H9 (cell line): ENCODE measurements at regions not wholly inside any gene's neighbourhood (a gene's known extent, or its start where the extent isn't known, plus 50 kb on each side); places are given as distances from the start of the nearest gene placed in this dataset.

Experiments
- DNase-seq: peaks from one replicate; pipeline ENCODE4 v3.0.0-alpha.2; 2017
- H2AFZ ChIP-seq: one replicate; pipeline ENCODE4 v1.6.1; 2013; ENCODE audit warnings: mild to moderate bottlenecking, low read length, control low read depth, moderate library complexity
- H2AK5ac ChIP-seq: 2 replicates; pipeline ENCODE4 v1.6.1; 2013; ENCODE audit warnings: low read length, control low read depth, mixed read lengths; ENCODE audit not compliant: insufficient read length
- H2BK120ac ChIP-seq: one replicate; pipeline ENCODE4 v1.6.1; 2013; ENCODE audit warnings: low read depth, mild to moderate bottlenecking, low read length, control low read depth, inconsistent platforms; ENCODE audit not compliant: poor library complexity, severe bottlenecking
- H2BK12ac ChIP-seq: 2 replicates; pipeline ENCODE4 v1.6.1; 2013; ENCODE audit warnings: low read length, control low read depth, mixed read lengths, low read depth; ENCODE audit not compliant: insufficient read length
- H2BK15ac ChIP-seq: 2 replicates; pipeline ENCODE4 v1.6.1; 2013; ENCODE audit warnings: low read depth, low read length, control low read depth
- H2BK20ac ChIP-seq: one replicate; pipeline ENCODE4 v1.6.1; 2013; ENCODE audit warnings: low read depth, mild to moderate bottlenecking, low read length, control low read depth, inconsistent platforms; ENCODE audit not compliant: poor library complexity, severe bottlenecking
- H2BK5ac ChIP-seq: 2 replicates; pipeline ENCODE4 v1.6.1; 2013; ENCODE audit warnings: low read length, control low read depth, mixed read lengths; ENCODE audit not compliant: insufficient read length
- H3K14ac ChIP-seq: 2 replicates; pipeline ENCODE4 v1.6.1; 2013; ENCODE audit warnings: low read length, control low read depth; ENCODE audit not compliant: insufficient read depth
- H3K18ac ChIP-seq: 2 replicates; pipeline ENCODE4 v1.6.1; 2013; ENCODE audit warnings: low read depth, mild to moderate bottlenecking, mixed read lengths, low read length, control low read depth; ENCODE audit not compliant: insufficient read length
- H3K23ac ChIP-seq: 2 replicates; pipeline ENCODE4 v1.6.1; 2013; ENCODE audit warnings: low read length, control low read depth, mixed read lengths, low read depth; ENCODE audit not compliant: insufficient read length
- H3K23me2 ChIP-seq: 2 replicates; pipeline ENCODE4 v1.6.1; 2013; ENCODE audit warnings: low read depth, mild to moderate bottlenecking, mixed read lengths, low read length, control low read depth; ENCODE audit not compliant: insufficient read length, poor library complexity, severe bottlenecking
- H3K27ac ChIP-seq: 2 replicates; pipeline ENCODE4 v1.5.1; 2013; ENCODE audit warnings: low read length, control low read depth, mixed read lengths, low read depth; ENCODE audit not compliant: insufficient read length
- H3K27me3 ChIP-seq: 2 replicates; pipeline ENCODE4 v1.6.1; 2013; ENCODE audit warnings: low read length, control low read depth, inconsistent platforms; ENCODE audit not compliant: insufficient read depth
- H3K4ac ChIP-seq: 2 replicates; pipeline ENCODE4 v1.6.1; 2013; ENCODE audit warnings: low read depth, mild to moderate bottlenecking, control low read depth, inconsistent platforms, low read length, moderate library complexity
- H3K4me1 ChIP-seq: 2 replicates; pipeline ENCODE4 v1.6.1; 2013; ENCODE audit warnings: low read length, control low read depth, inconsistent platforms; ENCODE audit not compliant: insufficient read depth
- H3K4me2 ChIP-seq: 2 replicates; pipeline ENCODE4 v1.6.1; 2013; ENCODE audit warnings: low read length, control low read depth, mixed read lengths; ENCODE audit not compliant: insufficient read length, insufficient read depth
- H3K56ac ChIP-seq: 2 replicates; pipeline ENCODE4 v1.6.1; 2013; ENCODE audit warnings: low read depth, mild to moderate bottlenecking, mixed read lengths, low read length, control low read depth; ENCODE audit not compliant: insufficient read length
- H3K79me1 ChIP-seq: 2 replicates; pipeline ENCODE4 v1.6.1; 2013; ENCODE audit warnings: low read depth, mild to moderate bottlenecking, moderate library complexity, low read length, control low read depth, inconsistent platforms; ENCODE audit not compliant: insufficient read depth, poor library complexity, severe bottlenecking
- H3K79me2 ChIP-seq: 2 replicates; pipeline ENCODE4 v1.6.1; 2013; ENCODE audit warnings: low read length, control low read depth, inconsistent platforms; ENCODE audit not compliant: insufficient read depth
- H3K9ac ChIP-seq: 2 replicates; pipeline ENCODE4 v1.6.1; 2013; ENCODE audit warnings: low read length, control low read depth, mixed read lengths; ENCODE audit not compliant: insufficient read length; ENCODE audit errors: extremely low read depth
- H3K9me3 ChIP-seq: one replicate; pipeline ENCODE4 v1.6.1; 2013; ENCODE audit warnings: low read depth, low read length, inconsistent platforms; ENCODE audit not compliant: control insufficient read depth
- H3T11ph ChIP-seq: one replicate; pipeline ENCODE4 v1.6.1; 2013; ENCODE audit warnings: mild to moderate bottlenecking, low read length, control low read depth, inconsistent platforms
- H4K20me1 ChIP-seq: one replicate; pipeline ENCODE4 v1.6.1; 2013; ENCODE audit not compliant: control insufficient read depth, insufficient read length, insufficient read depth
- H4K5ac ChIP-seq: 2 replicates; pipeline ENCODE4 v1.6.1; 2013; ENCODE audit warnings: low read depth, mild to moderate bottlenecking, mixed read lengths, low read length, control low read depth; ENCODE audit not compliant: insufficient read length
- H4K8ac ChIP-seq: replicated peaks from 2 replicates; pipeline ENCODE4 v1.6.1; 2013; ENCODE audit warnings: low read length, control low read depth, mixed read lengths, low read depth; ENCODE audit not compliant: insufficient read length
- H4K91ac ChIP-seq: 2 replicates; pipeline ENCODE4 v1.6.1; 2013; ENCODE audit warnings: low read depth, mild to moderate bottlenecking, moderate library complexity, mixed read lengths, low read length, control low read depth; ENCODE audit not compliant: insufficient read length
- H3K27ac Mint-ChIP-seq, 3 experiments: 2 replicates in 2 of 3; 3 replicates in 1 of 3; pipeline ENCODE4 v1.8.0; 2020 to 2021; ENCODE audit warnings: mixed read lengths in 3 of 3, mild to moderate bottlenecking in 1 of 3, moderate library complexity in 1 of 3
- H3K27me3 Mint-ChIP-seq: 2 replicates; pipeline ENCODE4 v1.8.0; 2021; ENCODE audit warnings: low read depth, mild to moderate bottlenecking, moderate library complexity, mixed read lengths
- H3K36me3 Mint-ChIP-seq, 3 experiments: 2 replicates in 2 of 3; 3 replicates in 1 of 3; pipeline ENCODE4 v1.8.0; 2020 to 2021; ENCODE audit warnings: low read depth in 3 of 3, mixed read lengths in 3 of 3; ENCODE audit not compliant: insufficient read depth in 1 of 3
- H3K4me1 Mint-ChIP-seq, 2 experiments: 2 replicates each; pipeline ENCODE4 v1.8.0; 2020; ENCODE audit warnings: mixed read lengths in 2 of 2
- H3K4me3 Mint-ChIP-seq, 2 experiments: 2 replicates in 1 of 2; 3 replicates in 1 of 2; pipeline ENCODE4 v1.8.0; 2020 to 2021; ENCODE audit warnings: mild to moderate bottlenecking in 2 of 2, mixed read lengths in 2 of 2, moderate library complexity in 1 of 2
- H3K9me3 Mint-ChIP-seq, 2 experiments: 2 replicates in 1 of 2; 3 replicates in 1 of 2; pipeline ENCODE4 v1.8.0; 2020; ENCODE audit warnings: mild to moderate bottlenecking in 2 of 2, mixed read lengths in 2 of 2, moderate library complexity in 1 of 2
- WGBS: extraction: QIAGEN DNeasy Blood & Tissue Kit; methylation state at CpG from one replicate; pipeline ENCODE4 v1.1.7; 2013; ENCODE audit warnings: missing lambda C conversion rate, low lambda C conversion rate, mixed read lengths; ENCODE audit not compliant: insufficient read length; ENCODE audit errors: extremely low coverage; 5-methylcytosine and 5-hydroxymethylcytosine counted together
- TF ChIP-seq, protein P1 (sequence below): fragments of 200-600 bp; sonication (generic); conservative IDR thresholded peaks from 3 replicates; pipeline ENCODE4 v1.8.0; 2021; ENCODE audit warnings: antibody characterized with exemption, mild to moderate bottlenecking

DNA sequence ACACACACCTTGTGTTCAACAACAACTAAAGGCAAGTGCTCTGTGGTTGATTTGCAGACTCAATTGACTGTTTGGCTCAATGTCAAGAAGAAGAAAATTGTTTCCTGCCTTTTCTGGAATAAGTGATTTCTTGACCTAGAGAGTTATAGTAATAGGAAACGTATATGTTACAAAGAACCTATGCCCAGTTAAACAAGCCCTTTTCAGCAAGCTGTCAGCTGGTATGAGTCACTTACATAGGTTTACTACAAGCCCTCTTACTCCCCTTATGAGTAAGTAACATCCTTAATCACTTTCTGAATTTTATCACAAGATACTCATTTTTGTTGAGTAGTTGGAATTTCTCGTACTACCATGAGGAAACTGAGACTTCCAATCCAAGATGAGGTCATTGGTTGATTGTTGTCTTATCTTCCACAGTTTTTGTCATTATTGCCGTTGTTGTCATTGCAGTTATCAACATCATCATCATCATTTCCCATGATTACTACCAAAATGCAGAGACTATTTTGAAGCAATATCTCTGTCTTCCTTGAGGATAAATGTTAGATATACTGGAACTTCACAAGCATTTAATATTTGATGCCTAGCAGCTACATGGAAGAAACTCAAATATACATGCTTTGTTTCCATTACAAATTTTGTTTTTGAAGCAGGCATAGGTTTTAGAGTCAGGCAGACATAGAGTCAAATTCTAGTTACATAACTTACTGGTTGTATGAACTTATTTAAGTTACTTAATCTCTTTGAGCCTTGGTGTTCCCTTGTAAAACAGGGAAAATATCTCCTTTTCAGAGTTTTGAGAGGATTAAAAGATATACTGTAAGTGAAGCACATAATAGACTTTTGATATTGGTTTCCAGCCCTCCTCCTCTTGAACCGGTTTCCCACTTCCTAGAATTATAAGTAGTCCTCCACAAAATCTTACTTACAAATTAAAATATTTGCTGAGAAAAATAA lies 106.0 kb downstream of the RAP2A start:
- H2BK15ac ChIP-seq, result no peak overlapping the region
- DNase-seq, result no peak
- H3K27me3 Mint-ChIP-seq, result peaks cover 2% of the 10 kb centered on the region; the same call in 1 of the 2 replicates
- H3K4ac ChIP-seq, result no peak overlapping the region
- H4K91ac ChIP-seq, result no peak overlapping the region
- WGBS, result no CpG with 5 or more reads among the region's 4 CpGs
- no peak overlapping the region for H3K27ac Mint-ChIP-seq
- H3K79me1 ChIP-seq, result no peaks in the 10 kb centered on the region
- no peaks in the 10 kb centered on the region for H3K27me3 ChIP-seq
- no peak overlapping the region for H3K14ac ChIP-seq
- H3K18ac ChIP-seq, result no peak overlapping the region
- H3K4me3 Mint-ChIP-seq, result no peak overlapping the region
- no peaks in the 10 kb centered on the region for H3K79me2 ChIP-seq
- no peaks in the 10 kb centered on the region for H3K9me3 Mint-ChIP-seq
- no peak overlapping the region for H4K5ac ChIP-seq
- H3K4me2 ChIP-seq, result no peak overlapping the region
- H3K27ac ChIP-seq, result no peak overlapping the region
- no peak overlapping the region for H2AK5ac ChIP-seq
- H3K23me2 ChIP-seq, result no peaks in the 10 kb centered on the region
- no peak overlapping the region for H3K23ac ChIP-seq
- no peaks in the 10 kb centered on the region for H3K9me3 ChIP-seq
- no peak overlapping the region for H2AFZ ChIP-seq
- H3K36me3 Mint-ChIP-seq, result no peaks in the 10 kb centered on the region; a peak in 1 of 7 replicates
- H3K4me1 ChIP-seq, result no peaks in the 10 kb centered on the region
- no peak overlapping the region for H2BK120ac ChIP-seq
- no peak overlapping the region for H2BK12ac ChIP-seq
- H2BK20ac ChIP-seq, result no peak overlapping the region
- H4K20me1 ChIP-seq, result no peaks in the 10 kb centered on the region
- no peak overlapping the region for H2BK5ac ChIP-seq
- H3K56ac ChIP-seq, result no peak overlapping the region
- H3T11ph ChIP-seq, result no peak overlapping the region
- peaks cover 6 to 11% of the 10 kb centered on the region in 2 experiments for H3K4me1 Mint-ChIP-seq
- no peak overlapping the region for H4K8ac ChIP-seq
- TF ChIP-seq, protein P1, sequence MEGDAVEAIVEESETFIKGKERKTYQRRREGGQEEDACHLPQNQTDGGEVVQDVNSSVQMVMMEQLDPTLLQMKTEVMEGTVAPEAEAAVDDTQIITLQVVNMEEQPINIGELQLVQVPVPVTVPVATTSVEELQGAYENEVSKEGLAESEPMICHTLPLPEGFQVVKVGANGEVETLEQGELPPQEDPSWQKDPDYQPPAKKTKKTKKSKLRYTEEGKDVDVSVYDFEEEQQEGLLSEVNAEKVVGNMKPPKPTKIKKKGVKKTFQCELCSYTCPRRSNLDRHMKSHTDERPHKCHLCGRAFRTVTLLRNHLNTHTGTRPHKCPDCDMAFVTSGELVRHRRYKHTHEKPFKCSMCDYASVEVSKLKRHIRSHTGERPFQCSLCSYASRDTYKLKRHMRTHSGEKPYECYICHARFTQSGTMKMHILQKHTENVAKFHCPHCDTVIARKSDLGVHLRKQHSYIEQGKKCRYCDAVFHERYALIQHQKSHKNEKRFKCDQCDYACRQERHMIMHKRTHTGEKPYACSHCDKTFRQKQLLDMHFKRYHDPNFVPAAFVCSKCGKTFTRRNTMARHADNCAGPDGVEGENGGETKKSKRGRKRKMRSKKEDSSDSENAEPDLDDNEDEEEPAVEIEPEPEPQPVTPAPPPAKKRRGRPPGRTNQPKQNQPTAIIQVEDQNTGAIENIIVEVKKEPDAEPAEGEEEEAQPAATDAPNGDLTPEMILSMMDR, result no peak
- no peak overlapping the region for H3K9ac ChIP-seq
